IMR-90 (cell line): ENCODE measurements at regions not wholly inside any gene's neighbourhood (a gene's known extent, or its start where the extent isn't known, plus 50 kb on each side); places are given as distances from the start of the nearest gene placed in this dataset.
"Not testable (repeated sequence)": the region's sequence is repeated elsewhere in the genome, so short reads cannot be mapped to it uniquely, and the experiment has no call there.

Source experiments
- ATAC-seq: fragments of 200-7000 bp; cut with Tn5 transposase; 2 replicates; pipeline ENCODE4 v1.9.1; 2020; ENCODE audit warnings: low read depth, mild to moderate bottlenecking, moderate library complexity
- BruUV-seq: library from RNA; stranded (reverse); fragments of 400-500 nt; replicated peaks from 2 replicates; lab custom pipeline; 2021; lab: Mats Ljungman, UMichigan
- CTCF ChIA-PET: fragments of 300-600 bp; formaldehyde crosslinking; extraction: SDS; loops from one replicate; lab custom pipeline; 2021; ENCODE audit warnings: antibody characterized with exemption; lab: Yijun Ruan, JAX
- POLR2A ChIA-PET: fragments of 300-600 bp; sonication (Branson Sonifier 250); formaldehyde crosslinking; loops from one replicate; lab custom pipeline; 2022; ENCODE audit warnings: antibody characterized with exemption; ENCODE audit not compliant: unreplicated experiment; lab: Charles Lee
- DNase-seq: peaks from one replicate; pipeline ENCODE4 v3.0.0; 2013
- H2AFZ ChIP-seq: replicated peaks from 2 replicates; pipeline ENCODE3; 2013; ENCODE audit warnings: low read length, mild to moderate bottlenecking; ENCODE audit not compliant: poor library complexity
- H2AK5ac ChIP-seq: 2 replicates; pipeline ENCODE4 v1.6.1; 2013; ENCODE audit warnings: low read depth, low read length, inconsistent platforms
- H2AK9ac ChIP-seq: replicated peaks from 2 replicates; pipeline ENCODE3; 2013; ENCODE audit warnings: mild to moderate bottlenecking, low read depth, low read length, moderate library complexity; ENCODE audit not compliant: poor library complexity
- H2BK120ac ChIP-seq: 2 replicates; pipeline ENCODE4 v1.6.1; 2013; ENCODE audit warnings: low read depth, low read length, inconsistent platforms
- H2BK15ac ChIP-seq: 3 replicates; pipeline ENCODE4 v1.6.1; 2013; ENCODE audit warnings: low read depth, low read length, inconsistent platforms
- H2BK20ac ChIP-seq: 2 replicates; pipeline ENCODE4 v1.6.1; 2013; ENCODE audit warnings: low read depth, mild to moderate bottlenecking, inconsistent platforms, low read length, moderate library complexity
- H2BK5ac ChIP-seq: 2 replicates; pipeline ENCODE4 v1.6.1; 2013; ENCODE audit warnings: mild to moderate bottlenecking, low read depth, low read length, inconsistent platforms; ENCODE audit not compliant: poor library complexity, severe bottlenecking
- H3K14ac ChIP-seq: replicated peaks from 2 replicates; pipeline ENCODE4 v1.6.1; 2013; ENCODE audit warnings: low read depth, low read length, inconsistent platforms
- H3K18ac ChIP-seq: 2 replicates; pipeline ENCODE4 v1.6.1; 2013; ENCODE audit warnings: low read depth, low read length, control low read depth
- H3K23ac ChIP-seq: 2 replicates; pipeline ENCODE4 v1.6.1; 2013; ENCODE audit warnings: low read depth, low read length, inconsistent platforms
- H3K27ac ChIP-seq: 2 replicates; pipeline ENCODE4 v1.5.1; 2013; ENCODE audit warnings: mild to moderate bottlenecking, control low read depth, low read length; ENCODE audit not compliant: insufficient read depth
- H3K27me3 ChIP-seq: 2 replicates; pipeline ENCODE4 v1.6.1; 2013; ENCODE audit warnings: low read length; ENCODE audit not compliant: control insufficient read depth, insufficient read depth
- H3K36me3 ChIP-seq: 2 replicates; pipeline ENCODE4 v1.6.1; 2013; ENCODE audit warnings: low read length, mixed read lengths; ENCODE audit not compliant: control insufficient read depth, insufficient read depth
- H3K4ac ChIP-seq: 2 replicates; pipeline ENCODE4 v1.6.1; 2013; ENCODE audit warnings: low read depth, low read length, inconsistent platforms
- H3K4me1 ChIP-seq: 2 replicates; pipeline ENCODE4 v1.6.1; 2013; ENCODE audit warnings: low read length, mixed read lengths; ENCODE audit not compliant: control insufficient read depth, insufficient read depth
- H3K4me2 ChIP-seq: 2 replicates; pipeline ENCODE4 v1.6.1; 2013; ENCODE audit warnings: low read depth, mild to moderate bottlenecking, control low read depth, low read length, moderate library complexity
- H3K4me3 ChIP-seq: 2 replicates; pipeline ENCODE4 v1.5.1; 2013; ENCODE audit warnings: low read depth, mild to moderate bottlenecking, control low read depth, low read length, moderate library complexity; ENCODE audit not compliant: insufficient read depth
- H3K56ac ChIP-seq: 2 replicates; pipeline ENCODE4 v1.6.1; 2013; ENCODE audit warnings: low read length, inconsistent platforms; ENCODE audit not compliant: insufficient read depth; ENCODE audit errors: extremely low read depth
- H3K79me1 ChIP-seq, 2 experiments: 2 replicates each; pipeline ENCODE4 v1.6.1; 2013; ENCODE audit warnings: low read length in 2 of 2, inconsistent platforms in 1 of 2, low read depth in 1 of 2
- H3K9ac ChIP-seq: 2 replicates; pipeline ENCODE4 v1.6.1; 2013; ENCODE audit warnings: low read depth, low read length, control low read depth
- H3K9me1 ChIP-seq: 2 replicates; pipeline ENCODE4 v1.6.1; 2013; ENCODE audit warnings: low read length, inconsistent platforms; ENCODE audit not compliant: insufficient read depth
- H3K9me3 ChIP-seq: 2 replicates; pipeline ENCODE4 v1.6.1; 2013; ENCODE audit warnings: low read length; ENCODE audit not compliant: control insufficient read depth, insufficient read depth
- H4K20me1 ChIP-seq: 2 replicates; pipeline ENCODE4 v1.6.1; 2013; ENCODE audit warnings: low read length, inconsistent platforms; ENCODE audit not compliant: insufficient read depth
- H4K5ac ChIP-seq: 2 replicates; pipeline ENCODE4 v1.6.1; 2013; ENCODE audit warnings: mild to moderate bottlenecking, low read depth, low read length, control low read depth
- H4K8ac ChIP-seq, 2 experiments: 2 replicates each; pipeline ENCODE4 v1.6.1; 2013; ENCODE audit warnings: low read depth in 2 of 2, low read length in 2 of 2, control low read depth in 1 of 2, inconsistent platforms in 1 of 2
- H4K91ac ChIP-seq: 2 replicates; pipeline ENCODE4 v1.6.1; 2013; ENCODE audit warnings: low read depth, low read length, inconsistent platforms; ENCODE audit not compliant: insufficient read depth
- CHD1 ChIP-seq: IDR thresholded peaks from 2 replicates; pipeline ENCODE4 v1.6.1; 2012; ENCODE audit warnings: low read depth, low read length, improper control_type of control experiment
- RAD21 ChIP-seq: IDR thresholded peaks from 2 replicates; pipeline ENCODE4 v1.6.1; 2012; ENCODE audit warnings: low read length, improper control_type of control experiment
- RCOR1 ChIP-seq: IDR thresholded peaks from 2 replicates; pipeline ENCODE4 v1.6.1; 2012; ENCODE audit warnings: mild to moderate bottlenecking, low read length, improper control_type of control experiment; ENCODE audit not compliant: insufficient replicate concordance
- WGBS, 2 experiments: methylation state at CpG; one replicate each; pipeline versions ENCODE4 v1.1.5 to v1.1.7; 2013; ENCODE audit warnings: missing lambda C conversion rate in 2 of 2; ENCODE audit not compliant: insufficient read length in 1 of 2; ENCODE audit errors: extremely low coverage in 2 of 2; 5-methylcytosine and 5-hydroxymethylcytosine counted together
- dilution Hi-C: fragments of 300-500 bp; cut with HindIII; formaldehyde crosslinking; loops from one replicate; pipeline ENCODE4 v1.14.3; 2018; ENCODE audit warnings: low sequenced_read_pairs; ENCODE audit not compliant: unreplicated experiment
- in situ Hi-C: fragments of 300-500 bp; cut with MboI; formaldehyde crosslinking; loops from 3 replicates; pipeline ENCODE4 v1.14.3; 2019; ENCODE audit warnings: low sequenced_read_pairs, inconsistent platforms, mixed read lengths
- intact Hi-C: fragments of 100-400 bp; cut with micrococcal nuclease; formaldehyde crosslinking; loops from 2 replicates; pipeline ENCODE4 v1.10.0; 2022

GRCh38 chr17:21592774-21593173 is 99.5 kb upstream of the KCNJ18 start:
- Histone ChIP-seq H3K18ac (no peak overlapping the region), H2AFZ (no peak overlapping the region), H3K9me3 (no peaks in the 10 kb centered on the region; the same call in 1 of the 2 replicates), H3K9me1 (no peaks in the 10 kb centered on the region), H3K23ac (no peak overlapping the region), H3K36me3 (no peaks in the 10 kb centered on the region), H3K14ac (no peak overlapping the region), H2BK120ac (no peak overlapping the region), H2BK5ac (no peak overlapping the region), H3K4ac (no peak overlapping the region), H2BK15ac (no peak overlapping the region), H4K8ac (no peak overlapping the region), H4K20me1 (no peaks in the 10 kb centered on the region), H4K91ac (no peak overlapping the region), H3K27me3 (no peaks in the 10 kb centered on the region), H4K5ac (no peak overlapping the region), H3K4me3 (no peak overlapping the region), H3K9ac (no peak overlapping the region), H3K79me1 (no peaks in the 10 kb centered on the region), H3K56ac (no peak overlapping the region), H2BK20ac (no peak overlapping the region), H3K4me1 (no peaks in the 10 kb centered on the region), H2AK5ac (no peak overlapping the region), H2AK9ac (no peak overlapping the region), H3K4me2 (no peak overlapping the region), H3K27ac (no peak overlapping the region)
- in situ Hi-C loops (no loop called here), dilution Hi-C loops (no loop called here), intact Hi-C loops (no loop called here)
- ChIA-PET POLR2A (no interaction called here), CTCF (no interaction called here)
- DNase-seq, result no peak
- TF ChIP-seq CHD1 (no peak), RAD21 (no peak), RCOR1 (no peak)
- no peak for ATAC-seq
- BruUV-seq, result no TSS peak
- WGBS, 2 experiments, result 85% methylated on average over 14 of the region's 23 CpGs; no CpG with 5 or more reads in 1 of the 2 experiments

GRCh38 chr17:21593452-21594105 is 98.7 kb upstream of the KCNJ18 start:
- POLR2A ChIA-PET, BruUV-seq, H3K27ac ChIP-seq, H4K8ac ChIP-seq, H3K9me3 ChIP-seq, H3K4ac ChIP-seq, intact Hi-C loops, H3K4me3 ChIP-seq, H3K27me3 ChIP-seq, H3K36me3 ChIP-seq, H3K18ac ChIP-seq, H2BK15ac ChIP-seq, H3K14ac ChIP-seq, H2AFZ ChIP-seq, H4K91ac ChIP-seq, H3K56ac ChIP-seq, CTCF ChIA-PET, H2BK5ac ChIP-seq, ATAC-seq, H3K4me2 ChIP-seq, H2BK120ac ChIP-seq, H2AK5ac ChIP-seq, H3K9me1 ChIP-seq, dilution Hi-C loops, H2AK9ac ChIP-seq, H4K20me1 ChIP-seq, H3K9ac ChIP-seq, H3K79me1 ChIP-seq, H3K4me1 ChIP-seq, in situ Hi-C loops, H4K5ac ChIP-seq, H2BK20ac ChIP-seq, DNase-seq, H3K23ac ChIP-seq: not testable (repeated sequence)
- 69% methylated on average over 9 of the region's 20 CpGs; no CpG with 5 or more reads in 1 of the 2 experiments for WGBS, 2 experiments
